Psoas muscle (tissue), 7 donors: ENCODE measurements at regions not wholly inside any gene's neighbourhood (a gene's known extent, or its start where the extent isn't known, plus 50 kb on each side); places are given as distances from the start of the nearest gene placed in this dataset.

Experiments
- ATAC-seq, 4 donors: fragments of 200-7000 bp; cut with Tn5 transposase; one replicate each; pipeline ENCODE4 v1.9.1; 2020; ENCODE audit warnings: moderate library complexity in 3 of 4, mild to moderate bottlenecking in 2 of 4
- DNase-seq, 2 donors: peaks; one replicate each; pipeline ENCODE4 v3.0.0-alpha.2; 2020
- H3K27ac ChIP-seq: fragments of 200-600 bp; one replicate; pipeline ENCODE4 v1.8.0; 2022
- H3K27me3 ChIP-seq, 3 donors: fragments of 200-600 bp in 1 of 3; one replicate each; pipeline versions ENCODE4 v1.6.1 to v1.8.0; 2013 to 2022; ENCODE audit warnings: low read length in 2 of 3, mild to moderate bottlenecking in 2 of 3, moderate library complexity in 1 of 3; ENCODE audit not compliant: insufficient read depth in 3 of 3
- H3K36me3 ChIP-seq, 2 donors: fragments of 200-600 bp in 1 of 2; one replicate each; pipeline versions ENCODE4 v1.6.1 to v1.8.0; 2013 to 2022; ENCODE audit warnings: low read depth in 1 of 2, mild to moderate bottlenecking in 1 of 2, moderate library complexity in 1 of 2; ENCODE audit not compliant: insufficient read depth in 1 of 2
- H3K4me1 ChIP-seq: fragments of 200-600 bp; one replicate; pipeline ENCODE4 v1.8.0; 2022
- H3K4me3 ChIP-seq: fragments of 200-600 bp; one replicate; pipeline ENCODE4 v1.8.0; 2022; ENCODE audit warnings: mild to moderate bottlenecking
- H3K9me3 ChIP-seq: fragments of 200-600 bp; one replicate; pipeline ENCODE4 v1.8.0; 2022
- WGBS, 3 donors: extraction: QIAGEN DNeasy Blood & Tissue Kit; methylation state at CpG; one replicate each; pipeline versions ENCODE4 v1.1.6 to v1.1.7; 2013; 5-methylcytosine and 5-hydroxymethylcytosine counted together
- intact Hi-C, 2 donors: fragments of 100-400 bp; cut with DNase I; formaldehyde crosslinking; loops; one replicate each; pipeline versions ENCODE4 v1.11.0 to v1.14.2; 2022
- TF ChIP-seq, protein P1 (sequence below): fragments of 200-600 bp; IDR thresholded peaks from one replicate; pipeline ENCODE4 v1.8.0; 2022; ENCODE audit warnings: antibody characterized with exemption
- donor health status: healthy with polysubstance abuse.
- donor health status: DM: no; HTN: no; CAD: no; lungs with moderate emphysema.
- donor health status: Bipolar disorder and iron deficiency.
- donor health status: healthy.
- donor health status: DM: yes; HTN: yes; CAD: no.
- donor health status: DM: no; HTN: no; CAD: no.
- donor health status: DM: yes; HTN: yes; CAD: no.

DNA sequence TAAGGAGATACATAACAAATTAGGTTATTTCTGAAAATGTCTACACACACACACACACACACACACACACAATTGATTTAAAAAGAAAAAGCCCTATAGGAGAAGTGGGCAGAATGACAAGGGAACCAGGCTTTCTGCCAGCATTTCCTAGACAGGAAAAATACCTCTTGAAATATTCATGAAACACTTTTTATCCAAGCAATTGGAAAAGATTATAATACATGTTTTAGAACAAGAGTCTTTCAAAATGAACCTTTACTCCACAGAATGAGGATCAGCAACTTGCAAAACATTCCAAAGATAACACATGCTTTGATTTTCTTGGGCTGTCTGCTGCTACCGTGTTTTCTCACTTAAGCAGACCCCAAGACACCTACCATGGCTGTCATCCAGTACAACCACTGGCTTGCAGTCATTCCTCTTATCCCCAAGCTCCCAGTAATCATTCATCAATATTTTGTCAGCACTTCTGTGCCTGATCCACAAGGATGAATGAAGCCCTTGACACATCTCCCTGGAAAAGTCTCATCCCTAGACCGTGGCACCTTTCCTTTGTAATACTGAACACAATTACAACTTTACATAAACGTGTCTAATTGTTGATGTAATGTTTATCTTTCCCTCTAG is 717.1 kb upstream of the ZNF608 start:
- H3K4me1 ChIP-seq, result no peaks in the 10 kb centered on the region
- H3K36me3 ChIP-seq, result no peaks in the 10 kb centered on the region
- TF ChIP-seq, protein P1, sequence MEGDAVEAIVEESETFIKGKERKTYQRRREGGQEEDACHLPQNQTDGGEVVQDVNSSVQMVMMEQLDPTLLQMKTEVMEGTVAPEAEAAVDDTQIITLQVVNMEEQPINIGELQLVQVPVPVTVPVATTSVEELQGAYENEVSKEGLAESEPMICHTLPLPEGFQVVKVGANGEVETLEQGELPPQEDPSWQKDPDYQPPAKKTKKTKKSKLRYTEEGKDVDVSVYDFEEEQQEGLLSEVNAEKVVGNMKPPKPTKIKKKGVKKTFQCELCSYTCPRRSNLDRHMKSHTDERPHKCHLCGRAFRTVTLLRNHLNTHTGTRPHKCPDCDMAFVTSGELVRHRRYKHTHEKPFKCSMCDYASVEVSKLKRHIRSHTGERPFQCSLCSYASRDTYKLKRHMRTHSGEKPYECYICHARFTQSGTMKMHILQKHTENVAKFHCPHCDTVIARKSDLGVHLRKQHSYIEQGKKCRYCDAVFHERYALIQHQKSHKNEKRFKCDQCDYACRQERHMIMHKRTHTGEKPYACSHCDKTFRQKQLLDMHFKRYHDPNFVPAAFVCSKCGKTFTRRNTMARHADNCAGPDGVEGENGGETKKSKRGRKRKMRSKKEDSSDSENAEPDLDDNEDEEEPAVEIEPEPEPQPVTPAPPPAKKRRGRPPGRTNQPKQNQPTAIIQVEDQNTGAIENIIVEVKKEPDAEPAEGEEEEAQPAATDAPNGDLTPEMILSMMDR, result no peak
- no peak overlapping the region for H3K4me3 ChIP-seq
- H3K27ac ChIP-seq, result no peak overlapping the region
- DNase-seq (no peak), ATAC-seq (no peak)
- no peaks in the 10 kb centered on the region for H3K9me3 ChIP-seq
- WGBS, 3 donors, result 67 to 72% (median 70%) methylated on average over 3 of the region's 3 CpGs
- no peaks in the 10 kb centered on the region for H3K27me3 ChIP-seq
- intact Hi-C loops, result no loop called here

DNA sequence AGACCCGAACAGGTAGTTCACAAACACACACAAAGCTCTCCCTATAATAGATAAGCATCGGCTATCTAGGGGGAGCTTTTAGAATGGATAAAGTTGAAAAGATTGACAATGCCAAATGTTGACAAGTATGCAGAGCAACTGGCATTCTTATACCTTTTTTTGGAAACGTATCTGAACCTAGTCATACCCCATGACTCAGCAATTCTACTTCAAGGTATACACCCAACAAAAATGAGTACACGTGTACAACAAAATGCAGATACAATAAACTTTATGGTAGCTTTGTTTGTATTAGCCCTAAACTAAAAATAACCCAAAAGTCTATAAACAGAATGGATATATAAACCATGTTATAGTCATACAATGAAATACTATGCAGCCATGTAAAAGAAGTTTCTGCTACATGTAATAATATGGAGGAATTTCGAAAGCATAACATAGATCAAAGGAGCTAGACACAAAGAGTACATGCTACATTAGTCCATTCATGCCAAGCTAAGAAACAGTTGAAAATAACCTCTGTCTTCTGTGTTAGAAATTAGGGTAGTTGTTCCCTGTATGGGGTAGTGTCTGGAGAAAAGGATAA is 718.5 kb upstream of the ZNF608 start:
- TF ChIP-seq, protein P1, result no peak
- ATAC-seq (no peak), DNase-seq (no peak)
- Histone ChIP-seq H3K9me3 (no peaks in the 10 kb centered on the region), H3K27me3 (no peaks in the 10 kb centered on the region), H3K27ac (no peak overlapping the region), H3K36me3 (no peaks in the 10 kb centered on the region), H3K4me1 (no peaks in the 10 kb centered on the region), H3K4me3 (no peak overlapping the region)
- WGBS, 3 donors, result 84 to 86% (median 84%) methylated on average over 5 of the region's 5 CpGs
- intact Hi-C loops, result no loop called here

DNA sequence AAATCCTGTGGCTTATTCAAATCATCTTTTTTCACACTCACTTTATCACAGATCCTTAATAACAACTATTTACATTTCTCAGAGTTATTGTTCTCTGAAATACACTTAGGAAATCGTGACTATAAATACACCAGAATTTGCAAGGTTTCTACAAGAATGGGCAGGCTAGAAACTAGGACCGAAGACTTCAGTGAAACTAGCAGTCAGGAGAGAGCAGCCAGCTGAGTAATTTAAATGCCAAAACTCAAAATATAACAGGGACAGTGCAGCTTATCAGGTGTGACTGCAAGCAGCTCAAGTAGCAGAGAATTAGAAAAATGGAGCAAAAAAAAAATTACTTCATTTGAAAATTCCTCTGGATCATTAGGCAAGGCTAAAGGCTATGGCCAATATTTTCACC is 719.3 kb upstream of the ZNF608 start:
- Histone ChIP-seq H3K4me1 (no peaks in the 10 kb centered on the region), H3K27ac (no peak overlapping the region), H3K36me3 (no peaks in the 10 kb centered on the region), H3K27me3 (no peaks in the 10 kb centered on the region), H3K4me3 (no peak overlapping the region), H3K9me3 (no peaks in the 10 kb centered on the region)
- DNase-seq, result no peak
- 29 to 57% (median 38%) methylated on average over 2 of the region's 2 CpGs for WGBS, 3 donors
- ATAC-seq, result no peak
- TF ChIP-seq, protein P1, result no peak
- intact Hi-C loops, result no loop called here

DNA sequence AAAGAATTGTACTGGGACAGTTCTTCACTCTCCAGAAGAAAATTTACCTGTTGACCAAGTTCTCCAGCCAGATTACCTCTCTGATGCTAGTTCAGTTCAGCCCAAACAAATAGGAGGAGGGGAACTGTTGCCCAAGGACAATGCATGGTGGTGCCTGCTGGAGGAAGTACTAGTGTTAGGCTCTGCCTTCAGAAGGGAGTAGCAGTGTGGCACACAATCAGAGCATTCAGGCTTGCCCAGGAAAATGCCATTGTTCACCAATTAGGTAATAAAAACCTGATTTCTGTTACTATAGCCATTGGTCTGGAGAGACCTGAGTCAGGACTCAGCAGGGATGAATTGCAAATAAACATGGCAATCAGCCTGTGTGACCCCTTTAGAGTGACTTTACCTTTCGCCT is 720.8 kb upstream of the ZNF608 start:
- Histone ChIP-seq H3K27ac (no peak overlapping the region), H3K9me3 (no peaks in the 10 kb centered on the region), H3K4me3 (no peak overlapping the region), H3K4me1 (no peaks in the 10 kb centered on the region), H3K27me3 (no peaks in the 10 kb centered on the region), H3K36me3 (no peaks in the 10 kb centered on the region)
- intact Hi-C loops, result no loop called here
- ATAC-seq (no peak), DNase-seq (no peak)
- 92 to 96% (median 94%) methylated on average over 1 of the region's 1 CpG for WGBS, 3 donors
- TF ChIP-seq, protein P1, result no peak
